Suprapubic skin (tissue), 4 donors: ENCODE measurements at regions not wholly inside any gene's neighbourhood (a gene's known extent, or its start where the extent isn't known, plus 50 kb on each side); places are given as distances from the start of the nearest gene placed in this dataset.

Source experiments
- POLR2A ChIP-seq, 2 donors: fragments of 450-650 bp; IDR thresholded peaks; one replicate each; pipeline ENCODE4 v1.6.1; 2017; ENCODE audit warnings: antibody characterized with exemption in 2 of 2, mild to moderate bottlenecking in 2 of 2, moderate library complexity in 2 of 2
- POLR2AphosphoS5 ChIP-seq, 3 donors: sonication (generic); formaldehyde crosslinking; IDR thresholded peaks; one replicate each; pipeline ENCODE4 v1.6.1; 2017; ENCODE audit warnings: antibody characterized with exemption in 3 of 3
- TF ChIP-seq, protein P1 (sequence below), 2 donors: fragments of 200-600 bp in 1 of 2; fragments of 450-650 bp in 1 of 2; sonication (generic) in 1 of 2; IDR thresholded peaks; one replicate each; pipeline ENCODE4 v1.5.1; 2016 to 2019; ENCODE audit warnings: antibody characterized with exemption in 2 of 2, mild to moderate bottlenecking in 1 of 2, moderate library complexity in 1 of 2

DNA sequence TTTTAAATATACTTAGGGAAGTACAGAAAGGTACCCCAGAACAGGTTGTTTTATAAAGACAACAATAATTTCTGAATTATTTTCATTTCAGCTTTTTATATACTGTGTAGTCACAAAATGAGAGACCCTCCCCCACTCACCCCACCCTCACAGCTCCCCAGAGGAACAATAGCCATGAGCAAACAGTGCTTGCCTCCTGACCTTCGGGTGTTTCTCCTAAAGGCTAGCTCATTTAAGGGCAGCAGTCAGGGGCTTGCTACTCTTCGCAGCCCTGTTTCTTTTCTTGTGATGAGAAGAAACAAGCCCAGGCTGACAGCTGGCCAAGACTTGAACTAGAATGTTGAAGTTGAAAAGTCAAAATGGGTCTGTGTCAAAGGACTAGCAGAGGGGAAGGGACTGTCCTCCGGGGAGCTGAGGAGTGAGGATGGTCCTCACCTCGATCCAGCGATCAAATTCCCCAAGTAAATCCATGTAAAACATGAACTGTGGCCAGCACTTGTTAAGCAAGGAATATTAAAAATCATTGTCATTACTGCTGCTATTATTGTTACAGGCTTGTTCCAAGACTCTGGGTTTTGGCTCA lies 133.8 kb upstream of the ARHGAP5 start:
- TF ChIP-seq, protein P1, sequence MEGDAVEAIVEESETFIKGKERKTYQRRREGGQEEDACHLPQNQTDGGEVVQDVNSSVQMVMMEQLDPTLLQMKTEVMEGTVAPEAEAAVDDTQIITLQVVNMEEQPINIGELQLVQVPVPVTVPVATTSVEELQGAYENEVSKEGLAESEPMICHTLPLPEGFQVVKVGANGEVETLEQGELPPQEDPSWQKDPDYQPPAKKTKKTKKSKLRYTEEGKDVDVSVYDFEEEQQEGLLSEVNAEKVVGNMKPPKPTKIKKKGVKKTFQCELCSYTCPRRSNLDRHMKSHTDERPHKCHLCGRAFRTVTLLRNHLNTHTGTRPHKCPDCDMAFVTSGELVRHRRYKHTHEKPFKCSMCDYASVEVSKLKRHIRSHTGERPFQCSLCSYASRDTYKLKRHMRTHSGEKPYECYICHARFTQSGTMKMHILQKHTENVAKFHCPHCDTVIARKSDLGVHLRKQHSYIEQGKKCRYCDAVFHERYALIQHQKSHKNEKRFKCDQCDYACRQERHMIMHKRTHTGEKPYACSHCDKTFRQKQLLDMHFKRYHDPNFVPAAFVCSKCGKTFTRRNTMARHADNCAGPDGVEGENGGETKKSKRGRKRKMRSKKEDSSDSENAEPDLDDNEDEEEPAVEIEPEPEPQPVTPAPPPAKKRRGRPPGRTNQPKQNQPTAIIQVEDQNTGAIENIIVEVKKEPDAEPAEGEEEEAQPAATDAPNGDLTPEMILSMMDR (IDR thresholded peaks at IDR 0.05): no peak
- no peak for TF ChIP-seq POLR2A (IDR thresholded peaks at IDR 0.05)
- no peak for TF ChIP-seq POLR2AphosphoS5 (IDR thresholded peaks at IDR 0.05)
